Esophagus muscularis mucosa (tissue), 4 donors: ENCODE measurements at regions not wholly inside any gene's neighbourhood (a gene's known extent, or its start where the extent isn't known, plus 50 kb on each side); places are given as distances from the start of the nearest gene placed in this dataset.

Experiments used
- EP300 ChIP-seq: sonication (generic); formaldehyde crosslinking; IDR thresholded peaks from one replicate; pipeline ENCODE4 v1.6.1; 2017; ENCODE audit warnings: antibody characterized with exemption
- POLR2A ChIP-seq: fragments of 450-650 bp; IDR thresholded peaks from one replicate; pipeline ENCODE4 v1.6.1; 2017; ENCODE audit warnings: antibody characterized with exemption, moderate library complexity, mild to moderate bottlenecking, low read depth
- POLR2AphosphoS5 ChIP-seq, 2 donors: sonication (generic); formaldehyde crosslinking; IDR thresholded peaks; one replicate each; pipeline ENCODE4 v1.6.1; 2017; ENCODE audit warnings: antibody characterized with exemption in 2 of 2
- TF ChIP-seq, protein P1 (sequence below), 3 experiments: fragments of 200-600 bp in 2 of 3; fragments of 450-650 bp in 1 of 3; sonication (generic) in 2 of 3; IDR thresholded peaks; one replicate each; pipeline ENCODE4 v1.5.1; 2017 to 2019; ENCODE audit warnings: antibody characterized with exemption in 3 of 3, mild to moderate bottlenecking in 2 of 3, moderate library complexity in 1 of 3

DNA sequence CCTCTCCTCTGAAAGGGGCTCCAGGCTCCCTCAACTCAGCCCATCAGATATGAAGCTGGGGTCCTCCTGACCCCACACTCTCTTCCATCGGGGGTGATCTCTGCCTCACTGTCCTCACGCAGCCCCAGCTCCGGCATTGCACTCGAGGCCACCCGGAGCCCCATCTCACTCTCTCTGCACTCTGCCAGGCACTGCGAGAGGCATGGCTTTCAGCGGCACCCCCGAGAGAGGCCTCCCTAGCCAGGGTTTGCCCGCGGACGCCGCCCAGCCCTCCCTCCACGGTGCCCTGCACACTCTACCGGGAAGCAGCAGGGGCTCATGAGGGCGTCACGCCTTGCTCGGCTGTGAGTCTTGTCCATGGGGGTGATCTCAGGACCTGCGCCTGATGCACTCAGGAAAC is 436.2 kb downstream of the BRD1 start:
- TF ChIP-seq, protein P1, sequence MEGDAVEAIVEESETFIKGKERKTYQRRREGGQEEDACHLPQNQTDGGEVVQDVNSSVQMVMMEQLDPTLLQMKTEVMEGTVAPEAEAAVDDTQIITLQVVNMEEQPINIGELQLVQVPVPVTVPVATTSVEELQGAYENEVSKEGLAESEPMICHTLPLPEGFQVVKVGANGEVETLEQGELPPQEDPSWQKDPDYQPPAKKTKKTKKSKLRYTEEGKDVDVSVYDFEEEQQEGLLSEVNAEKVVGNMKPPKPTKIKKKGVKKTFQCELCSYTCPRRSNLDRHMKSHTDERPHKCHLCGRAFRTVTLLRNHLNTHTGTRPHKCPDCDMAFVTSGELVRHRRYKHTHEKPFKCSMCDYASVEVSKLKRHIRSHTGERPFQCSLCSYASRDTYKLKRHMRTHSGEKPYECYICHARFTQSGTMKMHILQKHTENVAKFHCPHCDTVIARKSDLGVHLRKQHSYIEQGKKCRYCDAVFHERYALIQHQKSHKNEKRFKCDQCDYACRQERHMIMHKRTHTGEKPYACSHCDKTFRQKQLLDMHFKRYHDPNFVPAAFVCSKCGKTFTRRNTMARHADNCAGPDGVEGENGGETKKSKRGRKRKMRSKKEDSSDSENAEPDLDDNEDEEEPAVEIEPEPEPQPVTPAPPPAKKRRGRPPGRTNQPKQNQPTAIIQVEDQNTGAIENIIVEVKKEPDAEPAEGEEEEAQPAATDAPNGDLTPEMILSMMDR (IDR thresholded peaks at IDR 0.05), result no peak
- TF ChIP-seq POLR2AphosphoS5 (IDR thresholded peaks at IDR 0.05) (no peak), EP300 (no peak), POLR2A (no peak)
